DND-41 (cell line): ENCODE measurements at regions not wholly inside any gene's neighbourhood (a gene's known extent, or its start where the extent isn't known, plus 50 kb on each side); places are given as distances from the start of the nearest gene placed in this dataset.

Experiments
- EZH2 ChIP-seq: IDR thresholded peaks from 3 replicates; pipeline ENCODE4 v1.6.1; 2012; ENCODE audit warnings: borderline replicate concordance, low read depth, mild to moderate bottlenecking, moderate library complexity, low read length, inconsistent platforms; ENCODE audit not compliant: severe bottlenecking
- TF ChIP-seq, protein P1 (sequence below): IDR thresholded peaks from 2 replicates; pipeline ENCODE4 v1.5.1; 2012; ENCODE audit warnings: borderline replicate concordance, low read length, moderate library complexity, mild to moderate bottlenecking; ENCODE audit not compliant: poor library complexity, severe bottlenecking; ENCODE audit errors: extremely low read depth

DNA sequence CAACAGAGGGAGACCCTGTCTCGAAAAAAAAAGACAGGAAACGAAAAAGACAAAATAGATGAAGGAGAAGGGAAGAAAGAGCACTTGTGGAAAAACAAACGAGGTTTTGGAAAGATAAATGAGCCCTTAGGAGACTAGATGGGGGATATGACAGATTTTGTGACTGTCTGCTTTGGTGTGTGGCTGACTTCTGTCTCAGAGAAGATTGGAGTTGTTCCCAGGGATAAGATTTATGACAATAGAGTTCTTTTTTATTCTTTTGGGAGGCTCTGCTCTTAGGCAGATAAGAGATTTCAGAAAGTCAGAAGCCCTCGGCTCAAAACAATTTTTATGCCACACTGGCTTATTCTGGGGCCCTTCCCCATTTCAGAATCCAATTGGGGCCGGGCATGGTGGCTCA lies 73.9 kb upstream of the ATF7IP2 start:
- TF ChIP-seq, protein P1, sequence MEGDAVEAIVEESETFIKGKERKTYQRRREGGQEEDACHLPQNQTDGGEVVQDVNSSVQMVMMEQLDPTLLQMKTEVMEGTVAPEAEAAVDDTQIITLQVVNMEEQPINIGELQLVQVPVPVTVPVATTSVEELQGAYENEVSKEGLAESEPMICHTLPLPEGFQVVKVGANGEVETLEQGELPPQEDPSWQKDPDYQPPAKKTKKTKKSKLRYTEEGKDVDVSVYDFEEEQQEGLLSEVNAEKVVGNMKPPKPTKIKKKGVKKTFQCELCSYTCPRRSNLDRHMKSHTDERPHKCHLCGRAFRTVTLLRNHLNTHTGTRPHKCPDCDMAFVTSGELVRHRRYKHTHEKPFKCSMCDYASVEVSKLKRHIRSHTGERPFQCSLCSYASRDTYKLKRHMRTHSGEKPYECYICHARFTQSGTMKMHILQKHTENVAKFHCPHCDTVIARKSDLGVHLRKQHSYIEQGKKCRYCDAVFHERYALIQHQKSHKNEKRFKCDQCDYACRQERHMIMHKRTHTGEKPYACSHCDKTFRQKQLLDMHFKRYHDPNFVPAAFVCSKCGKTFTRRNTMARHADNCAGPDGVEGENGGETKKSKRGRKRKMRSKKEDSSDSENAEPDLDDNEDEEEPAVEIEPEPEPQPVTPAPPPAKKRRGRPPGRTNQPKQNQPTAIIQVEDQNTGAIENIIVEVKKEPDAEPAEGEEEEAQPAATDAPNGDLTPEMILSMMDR: no peak
- TF ChIP-seq EZH2: no peak
